GM23338 (cell line): ENCODE measurements at regions not wholly inside any gene's neighbourhood (a gene's known extent, or its start where the extent isn't known, plus 50 kb on each side); places are given as distances from the start of the nearest gene placed in this dataset.

Source experiments
- ATAC-seq: fragments of 200-7000 bp; cut with Tn5 transposase; 3 replicates; pipeline ENCODE4 v1.9.1; 2020
- DNase-seq: peaks from one replicate; pipeline ENCODE4 v3.0.0-alpha.2; 2015; ENCODE audit warnings: low spot score
- H2AFZ ChIP-seq: fragments of 200-600 bp; sonication (generic); 2 replicates; pipeline ENCODE4 v1.8.0; 2016; ENCODE audit warnings: antibody characterized with exemption, mild to moderate bottlenecking, moderate library complexity
- H3F3A ChIP-seq: fragments of 200-600 bp; sonication (generic); replicated peaks from 2 replicates; pipeline ENCODE4 v1.8.0; 2017; ENCODE audit warnings: antibody characterized with exemption, mixed run types, low read depth
- H3K27ac ChIP-seq: fragments of 200-600 bp; sonication (generic); 2 replicates; pipeline ENCODE4 v1.6.1; 2016; ENCODE audit warnings: low read depth
- H3K27me3 ChIP-seq: fragments of 200-600 bp; sonication (generic); 2 replicates; pipeline ENCODE4 v1.8.0; 2016; ENCODE audit warnings: mild to moderate bottlenecking, mixed run types, moderate library complexity; ENCODE audit not compliant: insufficient read depth
- H3K36me3 ChIP-seq: fragments of 200-600 bp; sonication (generic); 2 replicates; pipeline ENCODE4 v1.8.0; 2016; ENCODE audit warnings: mild to moderate bottlenecking; ENCODE audit not compliant: insufficient read depth
- H3K4me1 ChIP-seq: fragments of 200-600 bp; sonication (generic); 2 replicates; pipeline ENCODE4 v1.8.0; 2016; ENCODE audit warnings: mild to moderate bottlenecking, moderate library complexity; ENCODE audit not compliant: insufficient read depth
- H3K4me2 ChIP-seq: fragments of 200-600 bp; sonication (generic); 2 replicates; pipeline ENCODE4 v1.7.1; 2017; ENCODE audit warnings: mixed run types
- H3K4me3 ChIP-seq: fragments of 200-600 bp; sonication (generic); 2 replicates; pipeline ENCODE4 v1.6.1; 2016; ENCODE audit warnings: mixed run types
- H3K79me2 ChIP-seq: fragments of 200-600 bp; sonication (generic); replicated peaks from 2 replicates; pipeline ENCODE4 v1.8.0; 2017; ENCODE audit warnings: mild to moderate bottlenecking; ENCODE audit not compliant: insufficient read depth
- H3K9me2 ChIP-seq: fragments of 200-600 bp; sonication (generic); 2 replicates; pipeline ENCODE4 v1.8.0; 2017; ENCODE audit not compliant: insufficient read depth
- H4K20me1 ChIP-seq: fragments of 200-600 bp; sonication (generic); replicated peaks from 2 replicates; pipeline ENCODE4 v1.8.0; 2017; ENCODE audit warnings: mild to moderate bottlenecking; ENCODE audit not compliant: insufficient read depth
- H3K27ac Mint-ChIP-seq: 2 replicates; pipeline ENCODE4 v1.8.0; 2020; ENCODE audit warnings: inconsistent platforms, mild to moderate bottlenecking, moderate library complexity, mixed read lengths
- H3K27me3 Mint-ChIP-seq: 3 replicates; pipeline ENCODE4 v1.8.0; 2022; ENCODE audit warnings: low read depth, mild to moderate bottlenecking, moderate library complexity, mixed read lengths, inconsistent platforms; ENCODE audit not compliant: insufficient read depth, poor library complexity
- H3K36me3 Mint-ChIP-seq: 3 replicates; pipeline ENCODE4 v1.8.0; 2021; ENCODE audit warnings: low read depth, mild to moderate bottlenecking, inconsistent platforms, moderate library complexity, mixed read lengths
- H3K4me1 Mint-ChIP-seq: 3 replicates; pipeline ENCODE4 v1.8.0; 2020; ENCODE audit warnings: mild to moderate bottlenecking, inconsistent platforms, mixed read lengths
- H3K4me3 Mint-ChIP-seq: 3 replicates; pipeline ENCODE4 v1.8.0; 2021; ENCODE audit warnings: moderate library complexity, mild to moderate bottlenecking, inconsistent platforms, mixed read lengths
- H3K9me3 Mint-ChIP-seq: 3 replicates; pipeline ENCODE4 v1.8.0; 2020; ENCODE audit warnings: moderate library complexity, mild to moderate bottlenecking, inconsistent platforms, mixed read lengths
- CREB1 ChIP-seq: fragments of 250-450 bp; sonication (Bioruptor Pico); IDR thresholded peaks from 2 replicates; pipeline ENCODE4 v1.5.0; 2020; ENCODE audit warnings: low read depth, mild to moderate bottlenecking, moderate library complexity
- CTCF ChIP-seq, 2 experiments: fragments of 200-600 bp in 1 of 2; sonication (generic) in 1 of 2; conservative IDR thresholded peaks; 2 replicates each; pipeline versions ENCODE4 v1.5.1 to v1.6.1; 2016 to 2017; ENCODE audit warnings: antibody characterized with exemption in 2 of 2, low read depth in 2 of 2, mild to moderate bottlenecking in 2 of 2, moderate library complexity in 1 of 2
- ETS1 ChIP-seq: IDR thresholded peaks from 2 replicates; pipeline ENCODE4 v1.6.1; 2016; ENCODE audit warnings: antibody characterized with exemption
- EZH2 ChIP-seq: fragments of 200-600 bp; sonication (generic); IDR thresholded peaks from one replicate; pipeline ENCODE4 v1.8.0; 2017; ENCODE audit warnings: antibody characterized with exemption, mild to moderate bottlenecking, low read depth; ENCODE audit not compliant: unreplicated experiment
- EZH2phosphoT487 ChIP-seq: fragments of 200-600 bp; sonication (generic); IDR thresholded peaks from one replicate; pipeline ENCODE4 v1.8.1; 2018; ENCODE audit warnings: antibody characterized with exemption; ENCODE audit not compliant: unreplicated experiment
- JUNB ChIP-seq: IDR thresholded peaks from one replicate; pipeline ENCODE4 v1.6.1; 2016; ENCODE audit warnings: antibody characterized with exemption; ENCODE audit not compliant: unreplicated experiment
- NANOG ChIP-seq: IDR thresholded peaks from 2 replicates; pipeline ENCODE4 v1.6.1; 2016; ENCODE audit warnings: antibody characterized with exemption, borderline replicate concordance
- POLR2AphosphoS5 ChIP-seq: IDR thresholded peaks from 2 replicates; pipeline ENCODE4 v1.6.1; 2016; ENCODE audit warnings: antibody characterized with exemption, low read depth
- REST ChIP-seq: IDR thresholded peaks from one replicate; pipeline ENCODE4 v1.6.1; 2018; ENCODE audit warnings: antibody characterized with exemption; ENCODE audit not compliant: unreplicated experiment
- STAT1 ChIP-seq: IDR thresholded peaks from one replicate; pipeline ENCODE4 v1.6.1; 2016; ENCODE audit warnings: antibody characterized with exemption; ENCODE audit not compliant: unreplicated experiment
- ZNF114 ChIP-seq: fragments of 250-450 bp; sonication (Bioruptor Pico); IDR thresholded peaks from 2 replicates; pipeline ENCODE4 v1.5.0; 2020; ENCODE audit warnings: mild to moderate bottlenecking, moderate library complexity
- ZNF331 ChIP-seq: fragments of 250-450 bp; sonication (Bioruptor Pico); IDR thresholded peaks from 2 replicates; pipeline ENCODE4 v1.5.0; 2020; ENCODE audit warnings: low read depth, mild to moderate bottlenecking, moderate library complexity
- ZNF462 ChIP-seq: fragments of 250-450 bp; sonication (Bioruptor Pico); IDR thresholded peaks from 2 replicates; pipeline ENCODE4 v1.5.0; 2020; ENCODE audit warnings: mild to moderate bottlenecking, moderate library complexity

- no peak for TF ChIP-seq EZH2
- TF ChIP-seq EZH2phosphoT487, result no peak
- TF ChIP-seq NANOG, result no peak
- TF ChIP-seq JUNB, result no peak
- no peak for TF ChIP-seq POLR2AphosphoS5
- TF ChIP-seq CREB1 (CRISPR knock-in tag), result no peak
- TF ChIP-seq ZNF331 (CRISPR knock-in tag), result no peak
- TF ChIP-seq STAT1, result no peak
- no peak for TF ChIP-seq CTCF (conservative IDR thresholded peaks at IDR 0.05; ENCODE audit: low read depth in 2 of 2)
- TF ChIP-seq REST, result no peak
- TF ChIP-seq ZNF462, result no peak
- TF ChIP-seq ETS1, result no peak
- no peak for TF ChIP-seq ZNF114 (CRISPR knock-in tag)
- Histone ChIP-seq H3K4me3 (no peak overlapping the region), H3K9me2 (0 out of 2 replicates have a peak, but pooled peaks cover 4% of the 10 kb centered on the region), H3K27me3 (no peaks in the 10 kb centered on the region), H2AFZ (no peak overlapping the region), H4K20me1 (no peaks in the 10 kb centered on the region), H3K27ac (no peak overlapping the region), H3K4me1 (no peaks in the 10 kb centered on the region), H3F3A (no peaks in the 10 kb centered on the region), H3K36me3 (no peaks in the 10 kb centered on the region), H3K79me2 (no peaks in the 10 kb centered on the region), H3K4me2 (no peak overlapping the region)
- H3K4me3 Mint-ChIP-seq, result no peak overlapping the region
- H3K9me3 Mint-ChIP-seq, result no peaks in the 10 kb centered on the region; the same call in 2 of the 3 replicates
- no peaks in the 10 kb centered on the region for H3K36me3 Mint-ChIP-seq
- H3K4me1 Mint-ChIP-seq, result no peaks in the 10 kb centered on the region
- DNase-seq (no peak), ATAC-seq (no peak)
- H3K27ac Mint-ChIP-seq, result no peak overlapping the region
- H3K27me3 Mint-ChIP-seq, result no peaks in the 10 kb centered on the region
These were observed 246.1 kb upstream of the DACH1 start for GRCh38 chr13:72113076-72113475.
